Left cardiac atrium (tissue), 4 donors: ENCODE measurements at regions not wholly inside any gene's neighbourhood (a gene's known extent, or its start where the extent isn't known, plus 50 kb on each side); places are given as distances from the start of the nearest gene placed in this dataset.
"Not testable (repeated sequence)": the region's sequence is repeated elsewhere in the genome, so short reads cannot be mapped to it uniquely, and the experiment has no call there.

Experiments
- ATAC-seq, 2 donors: fragments of 200-7000 bp; cut with Tn5 transposase; one replicate each; pipeline ENCODE4 v1.9.1; 2020; ENCODE audit warnings: mild to moderate bottlenecking in 2 of 2, moderate library complexity in 2 of 2
- DNase-seq: peaks from one replicate; pipeline ENCODE4 v3.0.0-alpha.2; 2020
- intact Hi-C, 2 donors: fragments of 100-400 bp; cut with DNase I; formaldehyde crosslinking; loops; one replicate each; pipeline versions ENCODE4 v1.14.1 to v1.15.1; 2022 to 2023
- donor health status: DM: no; HTN: yes; CAD: no.
- donor health status: DM: no; HTN: yes; CAD: no; lungs with severe emphysema.
- donor health status: DM: yes; HTN: yes; CAD: no.
- donor health status: Dilated cardiomyopathy.

- DNase-seq (no peak), ATAC-seq (no peak)
- intact Hi-C loops: no loop called here
Measured at GRCh38 chr4:12022409-12022808, 593.7 kb upstream of the HS3ST1 start.

GRCh38 chr4:12016729-12017128, 588.0 kb upstream of the HS3ST1 start:
- intact Hi-C loops: no loop called here
- ATAC-seq (no peak), DNase-seq (no peak)

GRCh38 chr4:12005471-12005870, 576.8 kb upstream of the HS3ST1 start:
- intact Hi-C loops: no loop called here
- ATAC-seq (no peak), DNase-seq (no peak)

GRCh38 chr4:11996581-11996980, 567.9 kb upstream of the HS3ST1 start:
- intact Hi-C loops, ATAC-seq, DNase-seq: not testable (repeated sequence)

- no peak for ATAC-seq
- intact Hi-C loops: no loop called here
- DNase-seq: no peak
Measured at GRCh38 chr4:11976726-11977263, 548.1 kb upstream of the HS3ST1 start.

- DNase-seq (no peak), ATAC-seq (no peak)
- intact Hi-C loops: no loop called here
Measured at GRCh38 chr4:11973270-11973669, 544.6 kb upstream of the HS3ST1 start.

GRCh38 chr4:11970754-11971153, 542.1 kb upstream of the HS3ST1 start:
- intact Hi-C loops: no loop called here

GRCh38 chr4:11966782-11967181, 538.1 kb upstream of the HS3ST1 start:
- DNase-seq (no peak), ATAC-seq (no peak)
- intact Hi-C loops: no loop called here

More at GRCh38 chr4:11970754-11971153, 542.1 kb upstream of the HS3ST1 start:
- ATAC-seq: no peak
- no peak for DNase-seq

GRCh38 chr4:11954093-11954492, 525.4 kb upstream of the HS3ST1 start:
- ATAC-seq (peak in 1 of 2 donors; percentile 68), DNase-seq (no peak)
- intact Hi-C loops: loop anchor here in 1 of 2 donors (10.0 kb wide), 1 partner anchor 149 kb away; no protein-coding TSS in a partner anchor

- DNase-seq: no peak
- intact Hi-C loops: no loop called here
- ATAC-seq: no peak
Measured at GRCh38 chr4:11949355-11949754, 520.7 kb upstream of the HS3ST1 start.

- DNase-seq, intact Hi-C loops, ATAC-seq: not testable (repeated sequence)
Measured at GRCh38 chr4:11947629-11948028, 518.9 kb upstream of the HS3ST1 start.

GRCh38 chr4:11937941-11938340, 509.2 kb upstream of the HS3ST1 start:
- DNase-seq: no peak
- ATAC-seq: no peak
- intact Hi-C loops: no loop called here

- intact Hi-C loops: no loop called here
Measured at GRCh38 chr4:11931266-11931820, 502.6 kb upstream of the HS3ST1 start.

GRCh38 chr4:11929080-11929479, 500.4 kb upstream of the HS3ST1 start:
- intact Hi-C loops: no loop called here
- no peak for ATAC-seq

More at GRCh38 chr4:11931266-11931820, 502.6 kb upstream of the HS3ST1 start:
- ATAC-seq: no peak
- no peak for DNase-seq

GRCh38 chr4:11919316-11919715, 490.6 kb upstream of the HS3ST1 start:
- ATAC-seq (no peak), DNase-seq (no peak)
- intact Hi-C loops: no loop called here

More at GRCh38 chr4:11929080-11929479, 500.4 kb upstream of the HS3ST1 start:
- DNase-seq: no peak

- DNase-seq: no peak
- intact Hi-C loops: no loop called here
- ATAC-seq: peak in 1 of 2 donors; percentile 29
Measured at GRCh38 chr4:11914406-11914805, 485.7 kb upstream of the HS3ST1 start.

GRCh38 chr4:11912886-11913285, 484.2 kb upstream of the HS3ST1 start:
- intact Hi-C loops: no loop called here
- DNase-seq (no peak), ATAC-seq (peak in 1 of 2 donors; percentile 90)

- intact Hi-C loops: no loop called here
- DNase-seq (no peak), ATAC-seq (no peak)
Measured at GRCh38 chr4:11910812-11911211, 482.1 kb upstream of the HS3ST1 start.

- ATAC-seq: no peak
- intact Hi-C loops: no loop called here
Measured at GRCh38 chr4:11908712-11909111, 480.0 kb upstream of the HS3ST1 start.

GRCh38 chr4:11908205-11908604, 479.5 kb upstream of the HS3ST1 start:
- ATAC-seq (no peak), DNase-seq (no peak)
- intact Hi-C loops: no loop called here

More at GRCh38 chr4:11908712-11909111, 480.0 kb upstream of the HS3ST1 start:
- no peak for DNase-seq
